Fibroblast of the conjunctiva (primary cell): ENCODE measurements at regions not wholly inside any gene's neighbourhood (a gene's known extent, or its start where the extent isn't known, plus 50 kb on each side); places are given as distances from the start of the nearest gene placed in this dataset.
A peak's percentile ranks its signal among the peaks of the same experiment; 100 is the strongest.

Experiments
- DNase-seq: peaks from one replicate; pipeline ENCODE4 v3.0.0-alpha.2; 2010; ENCODE audit warnings: low read depth

DNA sequence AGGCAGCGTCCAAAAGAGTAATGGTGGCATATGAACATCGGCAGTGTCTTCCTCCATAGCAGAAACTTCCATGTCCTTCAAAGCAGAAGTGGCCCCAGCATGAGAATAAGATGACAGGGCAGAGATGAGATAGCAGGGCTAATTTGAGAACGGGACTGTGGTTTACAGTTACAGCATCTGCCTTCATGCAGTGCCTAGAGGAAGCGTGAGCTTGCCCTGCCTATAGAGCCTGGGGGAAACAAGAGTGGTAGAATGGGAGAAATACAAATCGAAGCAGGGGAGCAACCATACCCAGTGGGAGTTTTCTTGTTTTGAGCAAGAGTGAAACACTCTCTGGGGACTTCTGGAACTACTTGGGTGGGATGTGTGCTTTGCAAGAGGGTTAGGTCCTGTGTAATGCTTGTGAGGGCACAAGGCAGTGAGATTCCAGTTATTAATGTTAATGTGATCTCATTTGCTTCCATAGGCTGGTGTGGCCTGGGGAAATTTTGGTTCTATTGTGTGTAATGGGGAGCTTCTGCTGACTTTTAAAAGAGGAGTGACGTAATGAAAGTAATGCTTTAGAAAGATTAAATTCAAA lies 616.9 kb downstream of the ZIC1 start:
- DNase-seq = no peak

DNA sequence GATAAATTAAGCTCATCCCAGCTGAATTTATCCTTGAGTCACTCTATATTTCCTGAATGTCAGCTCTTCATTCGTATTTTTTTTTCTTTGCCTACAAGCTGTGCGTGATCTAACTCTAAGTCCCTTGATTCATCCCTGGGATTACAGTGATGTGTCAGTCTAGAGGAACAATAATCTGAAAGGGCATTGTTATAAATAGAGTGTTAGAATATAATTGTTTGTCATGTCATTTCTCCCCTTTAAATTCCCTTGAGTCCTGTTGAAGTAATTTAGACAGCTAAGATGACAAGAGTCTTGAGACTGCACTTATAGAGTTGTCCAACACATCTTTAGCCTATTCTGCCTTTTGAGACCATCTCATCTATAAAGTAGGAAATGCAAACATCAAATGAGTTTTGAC lies 621.8 kb downstream of the ZIC1 start:
- DNase-seq = no peak

DNA sequence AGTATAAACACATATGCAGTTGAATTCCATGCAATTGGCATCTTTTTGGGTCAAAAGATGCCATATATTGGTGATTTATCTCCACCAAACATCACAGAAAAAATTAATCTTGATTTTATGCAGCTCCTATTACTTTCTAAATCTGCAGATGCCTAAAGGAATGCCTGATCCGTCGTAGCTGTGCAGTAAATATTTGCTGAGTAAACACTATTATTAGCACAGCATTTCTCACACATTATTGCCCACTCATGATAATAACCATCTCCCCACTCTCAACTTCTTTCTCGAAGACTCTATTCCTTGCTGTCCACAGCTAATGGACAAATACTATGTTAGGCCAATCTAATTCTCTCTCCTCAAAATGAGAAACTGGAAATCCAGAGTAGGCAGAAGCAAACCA lies 625.2 kb downstream of the ZIC1 start:
- DNase-seq = no peak

DNA sequence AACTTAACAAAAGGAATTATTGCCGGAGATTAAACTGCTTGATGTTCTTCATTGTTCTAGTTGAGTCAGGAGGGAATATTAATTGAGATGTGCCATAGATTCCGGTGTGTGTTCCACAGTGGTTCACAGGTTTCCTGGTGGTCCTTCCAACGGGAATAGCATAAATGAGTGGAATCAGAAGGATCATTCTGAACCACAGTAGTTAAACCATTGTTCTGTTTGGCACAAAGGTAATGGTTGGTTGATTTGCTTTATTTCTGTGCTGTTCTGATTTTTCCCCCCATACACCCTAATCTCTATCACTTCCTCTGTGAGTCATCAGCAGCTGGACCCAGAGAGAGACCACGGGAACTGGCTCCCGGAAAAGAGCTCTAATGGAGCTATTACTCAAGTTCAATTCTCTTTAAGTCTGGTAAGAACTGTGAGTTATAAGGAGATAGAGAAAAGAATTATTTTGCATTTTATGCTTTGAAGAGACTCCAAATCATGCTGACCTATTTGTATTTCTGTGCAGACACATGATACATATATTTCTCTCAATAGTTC lies 627.2 kb downstream of the ZIC1 start:
- no peak for DNase-seq

DNA sequence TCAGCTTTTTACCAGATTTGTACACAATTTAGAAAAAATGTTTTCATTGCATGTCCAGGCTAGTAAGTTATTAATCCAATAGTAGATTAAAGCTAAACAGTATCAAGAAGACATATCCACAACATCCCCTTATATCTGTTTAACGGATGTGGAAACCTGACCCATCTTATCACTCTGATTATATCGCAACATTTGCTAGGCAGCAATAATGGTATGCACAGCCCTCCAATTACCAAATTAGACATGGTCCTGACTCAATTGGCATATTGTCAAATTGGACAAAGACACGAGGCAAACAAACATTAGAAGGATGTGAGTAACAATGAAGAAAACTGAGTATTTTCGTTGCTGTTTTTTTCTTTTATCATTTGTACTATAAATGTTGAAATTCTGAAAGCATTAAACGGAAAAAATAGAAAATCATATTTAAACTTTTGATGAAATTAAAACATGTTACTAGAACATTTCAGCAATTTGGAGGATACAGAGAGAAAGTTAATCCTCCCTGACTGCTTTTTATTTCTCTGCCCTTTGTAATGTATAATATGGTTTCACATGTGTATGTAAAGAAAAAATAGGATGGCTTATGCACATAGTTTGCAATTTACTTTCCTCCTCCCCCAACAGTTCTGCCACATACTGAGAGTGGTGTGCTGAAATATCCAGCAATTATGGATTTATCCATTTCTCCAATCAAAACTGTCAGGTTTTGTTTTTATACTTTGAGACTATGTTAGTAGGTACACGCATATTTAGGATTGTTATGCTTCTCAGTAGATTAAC lies 633.7 kb downstream of the ZIC1 start:
- DNase-seq = peak; percentile 2

DNA sequence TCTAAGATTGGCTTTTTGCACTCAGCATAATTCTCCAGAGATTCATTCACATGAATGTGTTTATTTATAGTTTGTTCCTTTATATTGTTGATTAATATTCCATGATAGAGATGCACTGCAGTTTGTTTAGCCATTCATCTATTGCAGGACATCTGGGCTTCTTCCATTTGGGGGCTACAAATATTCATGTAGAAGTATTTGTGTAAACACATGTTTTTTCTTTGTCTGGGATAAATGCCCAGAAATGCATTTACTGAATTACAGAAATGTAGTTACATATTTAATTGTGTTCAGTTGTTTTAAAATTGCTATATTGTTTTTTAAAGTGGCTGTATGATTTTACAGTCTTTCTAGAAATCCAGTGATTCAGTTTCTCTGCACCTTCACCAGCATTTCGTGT lies 635.0 kb downstream of the ZIC1 start:
- no peak for DNase-seq

DNA sequence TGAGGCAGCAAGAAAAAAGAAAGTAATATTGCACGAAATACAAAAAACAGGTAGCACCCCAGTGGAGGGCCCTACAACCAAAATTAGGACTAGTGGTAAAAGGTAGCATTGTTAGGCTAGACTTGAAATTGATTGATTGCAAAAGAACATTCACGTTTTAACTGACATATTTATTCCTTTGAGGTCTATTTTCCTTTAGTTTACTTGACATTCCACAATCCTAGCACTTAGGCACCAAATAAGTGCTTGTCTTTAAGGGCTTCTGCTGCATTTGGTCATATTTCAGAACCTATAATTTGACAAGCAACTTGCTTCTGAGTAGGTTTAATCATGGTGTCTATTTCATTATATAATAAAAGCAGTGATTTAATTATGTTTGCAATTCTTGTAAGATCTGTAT lies 642.7 kb upstream of the AGTR1 start:
- DNase-seq = no peak

DNA sequence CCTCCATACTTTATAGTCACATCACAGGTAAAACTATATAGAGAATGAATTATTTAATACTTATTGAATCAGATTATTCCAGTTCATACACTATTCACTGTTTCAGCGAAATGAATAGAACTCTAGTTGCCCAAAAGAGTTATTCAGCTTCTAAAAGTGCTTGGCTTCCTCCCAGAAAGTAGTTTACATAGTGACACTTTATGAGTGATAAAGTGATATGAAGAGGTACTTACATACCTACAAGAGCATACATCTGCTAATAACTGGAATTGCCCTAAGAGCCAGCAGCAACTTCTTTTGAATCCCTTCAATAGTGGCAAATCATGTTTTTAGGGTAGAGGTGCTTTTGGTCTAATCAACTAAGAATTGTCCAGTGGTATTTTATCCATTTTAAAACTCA lies 635.1 kb upstream of the AGTR1 start:
- no peak for DNase-seq

DNA sequence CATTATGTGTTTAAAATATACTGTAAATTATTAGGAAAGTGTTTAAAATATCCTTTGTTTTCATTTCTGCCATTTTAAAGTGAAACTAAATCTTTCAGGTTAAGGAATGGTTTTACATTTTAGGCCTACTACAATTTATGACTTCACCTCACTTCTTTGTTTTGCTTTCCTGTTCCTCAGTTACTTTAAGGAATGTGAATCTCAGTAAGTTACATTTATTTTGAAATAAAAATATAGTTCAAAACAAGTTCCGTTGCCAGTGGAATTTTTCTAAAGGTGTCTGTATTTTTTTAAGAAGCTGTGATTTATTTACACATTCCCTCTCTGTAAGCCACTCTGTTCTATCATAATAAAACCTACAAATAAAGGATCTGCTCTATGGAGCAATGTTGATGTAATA lies 630.9 kb upstream of the AGTR1 start:
- no peak for DNase-seq

DNA sequence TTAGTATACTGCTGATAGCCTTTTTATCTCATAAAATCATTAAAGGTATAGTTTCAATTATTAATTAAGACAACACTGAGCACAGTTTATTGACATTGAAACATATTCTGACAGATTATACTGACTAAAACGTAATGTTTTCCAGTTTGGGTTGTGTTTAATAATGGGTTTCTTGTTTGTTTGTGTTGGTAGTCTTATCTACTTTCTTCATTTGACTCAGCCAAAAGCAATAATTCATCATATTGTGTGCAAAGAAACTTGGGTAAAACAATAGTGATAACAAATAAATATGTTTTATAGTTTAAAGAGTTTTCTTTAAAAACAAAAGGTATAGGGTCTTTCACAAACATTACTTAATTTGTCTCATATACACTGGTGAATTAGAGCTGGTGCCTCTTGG lies 629.2 kb upstream of the AGTR1 start:
- no peak for DNase-seq

DNA sequence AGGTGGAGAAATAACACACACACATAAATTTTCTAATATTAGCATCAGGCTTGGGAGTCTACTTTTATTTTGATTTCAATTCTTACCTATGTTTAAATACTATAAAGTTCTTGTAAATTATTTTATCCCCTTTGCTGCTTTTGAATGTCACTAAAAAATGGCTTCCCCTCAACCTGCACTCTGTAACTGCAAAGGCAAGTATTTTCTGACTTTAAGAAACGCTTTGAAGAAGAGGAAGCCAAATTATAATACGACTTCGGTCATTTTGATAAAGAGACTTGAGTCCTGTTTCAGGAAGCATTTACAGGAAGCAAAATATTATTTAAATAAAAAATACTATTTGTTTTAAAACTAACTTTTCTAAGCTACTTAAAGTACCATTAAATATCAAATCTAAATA lies 627.7 kb upstream of the AGTR1 start:
- DNase-seq = no peak

DNA sequence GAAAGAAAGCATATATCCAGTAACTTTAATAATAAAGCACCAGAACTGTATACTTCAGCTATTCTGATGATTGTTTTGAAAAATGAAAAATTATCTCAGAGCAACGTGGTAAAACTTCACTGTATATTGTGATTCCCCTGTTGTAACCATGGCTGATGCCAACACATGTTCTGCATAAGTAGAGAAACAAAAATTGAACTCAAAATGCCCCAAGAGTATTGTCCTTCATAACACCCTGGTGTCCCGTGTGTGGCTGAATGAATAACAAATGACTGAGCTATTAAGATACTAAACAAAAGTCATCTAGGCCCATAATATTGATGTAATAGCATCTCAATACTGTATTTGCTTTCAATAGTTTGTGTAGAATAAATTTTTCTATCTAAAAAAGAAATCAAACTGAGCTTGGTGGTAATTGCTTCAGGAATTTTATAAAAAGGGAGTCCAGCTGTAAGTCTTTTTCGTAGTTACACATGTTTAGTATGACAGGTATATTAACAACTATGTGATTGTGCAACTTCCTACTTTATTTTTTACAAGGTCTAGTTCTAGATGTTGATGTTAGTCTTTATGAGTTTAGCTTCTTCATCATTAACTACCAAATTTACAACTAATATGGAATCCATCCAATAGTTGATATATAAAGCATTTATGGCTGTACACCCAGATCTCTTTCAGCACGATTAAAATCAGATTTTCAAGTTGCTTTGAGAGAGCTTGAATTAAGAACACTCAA lies 623.8 kb upstream of the AGTR1 start:
- no peak for DNase-seq

DNA sequence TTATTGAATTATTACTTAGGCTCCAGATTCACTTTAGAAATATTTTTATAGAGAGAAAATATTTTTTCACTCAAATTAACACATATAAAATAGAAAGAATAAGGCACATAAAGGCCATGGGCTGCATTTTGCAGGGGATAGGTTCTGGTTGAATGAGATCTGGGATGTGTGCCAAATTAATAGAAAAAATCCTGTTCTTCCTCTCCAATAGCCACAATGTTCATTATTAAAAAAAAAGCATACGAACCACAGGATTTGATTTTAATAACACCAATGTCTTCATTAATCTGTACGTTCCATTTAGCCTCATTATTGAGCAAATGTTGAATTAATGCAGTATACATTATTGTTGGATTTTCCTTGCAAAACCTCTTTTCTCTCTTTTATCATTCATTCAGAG lies 622.8 kb upstream of the AGTR1 start:
- no peak for DNase-seq

DNA sequence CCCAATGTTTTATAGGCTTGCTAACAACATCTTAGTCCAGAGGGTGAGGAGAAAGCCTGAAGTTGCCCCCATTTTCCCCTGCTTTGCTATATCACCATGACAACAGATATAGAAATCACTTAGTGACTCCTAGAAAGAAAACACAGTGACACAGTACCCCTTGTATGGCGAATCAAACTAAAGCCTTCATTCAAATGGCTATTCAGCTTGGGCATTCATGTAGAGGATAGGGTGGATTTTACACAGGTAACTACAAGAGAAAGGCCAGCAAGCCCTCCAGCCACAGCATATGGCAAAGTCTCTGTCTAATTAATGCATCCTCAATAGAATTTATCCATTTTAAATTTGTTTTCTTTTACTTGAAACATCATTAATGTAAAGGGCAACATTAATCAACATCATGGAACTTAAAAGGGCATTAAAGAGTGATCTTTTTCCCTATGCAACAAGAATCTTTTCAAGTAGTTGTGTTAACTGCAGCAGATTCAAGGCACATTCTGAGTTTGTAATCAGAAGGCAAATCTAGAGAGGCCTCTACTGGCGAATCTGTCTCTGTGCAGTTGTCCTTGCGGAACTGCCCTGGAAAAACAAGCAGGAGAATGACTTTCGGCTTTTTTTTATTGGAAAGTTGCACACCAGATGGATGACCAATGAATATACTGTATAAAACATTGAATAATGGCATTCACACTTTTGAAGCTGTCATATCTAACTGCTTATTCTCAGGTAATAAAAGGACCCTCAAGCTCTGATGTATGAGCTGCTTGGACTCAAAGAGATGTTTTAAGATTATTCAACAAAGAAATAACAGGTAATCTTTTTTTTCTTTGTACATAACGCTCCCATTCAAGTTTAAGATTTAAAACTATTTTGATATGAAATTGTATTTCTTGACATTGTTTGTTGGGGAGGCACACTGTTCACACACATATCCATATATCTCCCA lies 621.7 kb upstream of the AGTR1 start:
- DNase-seq = peak; percentile 55

DNA sequence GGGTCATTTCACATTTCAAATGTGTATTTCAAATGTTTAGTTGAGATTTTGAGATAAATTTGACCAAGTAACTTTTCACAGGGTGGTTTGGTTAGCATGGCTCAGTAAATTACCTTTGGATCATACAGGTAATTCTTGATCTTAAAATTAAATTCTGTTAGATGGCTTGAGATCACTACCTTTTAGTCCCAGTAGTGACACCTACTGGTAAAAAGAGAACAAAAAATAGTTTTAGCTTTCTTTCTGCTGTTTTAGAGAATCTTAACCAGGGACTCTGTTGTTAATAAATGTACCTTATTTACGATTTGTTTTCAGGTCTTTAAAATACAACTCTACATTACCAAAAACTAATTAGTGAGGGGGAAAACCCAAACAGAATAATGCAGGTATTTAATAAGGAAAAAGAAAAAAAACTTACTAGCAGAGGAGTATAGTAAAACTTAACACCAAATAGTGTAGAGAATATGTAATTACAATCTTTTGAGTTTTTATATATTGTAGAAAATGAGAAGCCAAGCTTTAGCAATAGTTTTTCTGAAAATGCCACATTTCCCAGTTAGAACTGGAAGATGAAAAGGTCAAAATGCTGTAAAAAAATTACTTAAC lies 620.3 kb upstream of the AGTR1 start:
- no peak for DNase-seq

DNA sequence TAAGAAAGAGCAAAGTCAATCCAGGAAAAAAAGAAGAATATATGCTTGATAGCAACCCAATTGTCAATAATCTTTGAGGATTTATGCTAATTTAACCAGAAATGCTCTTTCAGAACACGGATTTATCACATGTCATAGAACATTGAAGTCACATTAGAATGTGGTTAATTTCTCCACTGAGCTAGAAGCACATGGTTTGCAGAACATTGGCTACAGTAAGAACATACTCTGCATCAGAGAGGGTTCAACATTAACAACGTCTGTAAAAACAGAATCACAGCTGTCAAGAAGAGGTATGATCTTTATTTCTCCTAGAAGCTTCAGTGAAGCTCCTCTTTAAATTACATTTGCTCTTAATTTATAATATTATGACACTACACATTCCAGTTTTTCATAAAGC lies 619.7 kb upstream of the AGTR1 start:
- DNase-seq = no peak

DNA sequence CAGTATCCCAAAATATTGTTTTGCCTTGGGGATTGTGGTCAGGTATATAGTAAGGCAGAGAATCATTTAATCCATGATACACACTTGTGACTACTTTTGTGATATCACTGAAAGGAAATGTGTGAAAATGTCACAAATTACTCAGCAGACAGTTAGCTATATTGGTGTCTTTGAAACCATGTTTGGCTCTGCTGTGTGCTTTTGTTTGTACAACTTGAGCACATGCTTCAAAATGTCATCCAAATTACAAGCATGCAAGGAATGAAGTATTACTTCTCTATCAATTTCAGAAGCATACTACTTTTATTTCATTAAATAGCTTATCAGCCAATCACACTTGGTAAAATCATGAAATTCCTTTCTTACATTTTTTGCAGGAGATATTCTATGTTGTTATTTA lies 619.0 kb upstream of the AGTR1 start:
- DNase-seq = no peak

DNA sequence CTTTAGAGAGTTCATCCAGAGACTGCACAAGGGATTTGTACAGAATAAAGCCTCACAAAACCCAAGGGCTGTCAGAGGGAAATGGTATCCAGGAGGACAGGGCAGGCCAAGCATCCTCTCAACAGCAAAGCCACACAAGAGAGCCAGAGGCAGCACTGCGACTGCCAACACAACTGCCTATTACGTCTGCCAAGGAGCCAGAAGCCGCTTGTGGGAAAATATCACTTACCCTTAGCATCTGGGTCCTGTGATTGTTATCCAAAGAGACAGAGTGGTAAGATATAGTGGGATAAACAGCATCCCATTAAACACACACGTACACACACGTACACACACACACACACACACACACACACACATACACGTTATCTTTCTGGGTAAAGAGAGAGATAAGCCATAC lies 618.3 kb upstream of the AGTR1 start:
- no peak for DNase-seq

DNA sequence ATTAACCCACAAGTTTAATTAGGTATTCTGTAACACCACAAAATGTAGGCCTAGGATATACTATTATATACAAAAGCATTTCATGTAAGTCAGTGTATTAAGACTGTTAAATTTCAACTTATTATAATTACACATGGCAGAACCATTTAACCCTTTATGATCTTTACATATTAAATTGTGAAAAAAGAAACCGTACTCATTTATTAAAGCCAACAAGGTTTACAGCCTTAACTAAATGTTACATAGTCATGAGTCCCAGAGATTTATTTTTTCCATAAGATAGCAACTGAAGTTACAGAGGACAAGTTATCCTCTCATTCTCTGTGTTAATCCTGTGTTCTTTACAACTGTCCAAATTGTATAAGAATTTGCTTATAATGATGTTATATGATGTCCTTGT lies 615.8 kb upstream of the AGTR1 start:
- DNase-seq = no peak

DNA sequence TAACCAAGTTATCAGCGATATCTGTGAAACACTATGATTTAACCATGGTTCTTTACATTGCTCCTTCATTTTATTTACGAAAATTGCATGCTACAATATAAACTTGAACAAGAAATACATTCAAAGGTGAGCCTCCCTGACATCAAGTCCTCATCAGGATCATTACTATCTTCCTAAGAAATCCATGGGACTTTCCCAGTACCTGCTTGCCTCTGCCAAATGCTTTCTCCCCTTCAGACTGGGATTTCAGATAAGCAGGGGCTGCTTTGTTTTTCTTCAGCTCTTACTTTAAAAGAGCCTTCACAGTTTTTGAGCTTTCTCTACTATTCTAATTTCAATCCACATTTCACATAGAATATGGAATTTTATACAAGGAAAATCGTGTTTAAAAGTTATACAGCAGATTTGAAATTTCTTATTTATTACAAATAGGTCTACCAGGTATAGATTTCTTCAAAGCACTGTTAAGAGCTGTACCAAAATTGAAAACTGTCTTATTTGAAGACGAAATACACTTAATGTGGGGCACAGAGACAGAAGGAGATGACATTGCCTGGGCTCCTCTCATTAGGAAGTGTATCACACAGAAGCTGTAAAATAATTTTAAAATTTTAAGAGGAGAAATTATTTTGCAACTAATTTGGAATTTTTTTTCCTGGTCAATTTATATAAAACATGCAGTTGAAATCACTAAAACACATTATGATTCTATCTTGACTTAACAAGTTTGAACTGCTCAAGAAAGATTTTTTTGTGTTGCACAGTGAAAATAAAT lies 615.0 kb upstream of the AGTR1 start:
- no peak for DNase-seq
